Mucosa of stomach (tissue), 1 donor: ENCODE measurements at regions not wholly inside any gene's neighbourhood (a gene's known extent, or its start where the extent isn't known, plus 50 kb on each side); places are given as distances from the start of the nearest gene placed in this dataset.

Source experiments
- H3K27me3 ChIP-seq: one replicate; pipeline ENCODE4 v1.7.0; 2013; ENCODE audit warnings: mild to moderate bottlenecking, low read length; ENCODE audit not compliant: control insufficient read depth, insufficient read depth
- H3K36me3 ChIP-seq: one replicate; pipeline ENCODE4 v1.7.0; 2013; ENCODE audit warnings: low read length; ENCODE audit not compliant: control insufficient read depth, insufficient read depth
- H3K4me1 ChIP-seq: one replicate; pipeline ENCODE4 v1.7.0; 2013; ENCODE audit warnings: mild to moderate bottlenecking, low read length; ENCODE audit not compliant: control insufficient read depth, insufficient read depth
- H3K4me3 ChIP-seq: one replicate; pipeline ENCODE4 v1.7.0; 2013; ENCODE audit warnings: low read length
- H3K9ac ChIP-seq: one replicate; pipeline ENCODE4 v1.7.0; 2013; ENCODE audit warnings: mild to moderate bottlenecking, low read length, moderate library complexity
- H3K9me3 ChIP-seq: one replicate; pipeline ENCODE4 v1.7.0; 2013; ENCODE audit warnings: mild to moderate bottlenecking, low read length, moderate library complexity; ENCODE audit not compliant: control insufficient read depth
- donor health status: Pancreatic carcinoma.

- Histone ChIP-seq H3K4me1 (no peaks in the 10 kb centered on the region), H3K27me3 (no peaks in the 10 kb centered on the region), H3K36me3 (no peaks in the 10 kb centered on the region), H3K4me3 (no peak overlapping the region), H3K9me3 (no peaks in the 10 kb centered on the region), H3K9ac (no peak overlapping the region)
Observed at GRCh38 chr1:60899464-60899863, 182.9 kb upstream of the NFIA start.

GRCh38 chr1:60898987-60899386 lies 183.4 kb upstream of the NFIA start:
- Histone ChIP-seq H3K4me3 (no peak overlapping the region), H3K9ac (no peak overlapping the region), H3K36me3 (no peaks in the 10 kb centered on the region), H3K27me3 (no peaks in the 10 kb centered on the region), H3K4me1 (no peaks in the 10 kb centered on the region), H3K9me3 (no peaks in the 10 kb centered on the region)

GRCh38 chr1:60898413-60898812 lies 183.9 kb upstream of the NFIA start:
- no peak overlapping the region for H3K9ac ChIP-seq
- no peak overlapping the region for H3K4me3 ChIP-seq
- H3K9me3 ChIP-seq: no peaks in the 10 kb centered on the region
- no peaks in the 10 kb centered on the region for H3K4me1 ChIP-seq
- H3K36me3 ChIP-seq: no peaks in the 10 kb centered on the region
- H3K27me3 ChIP-seq: no peaks in the 10 kb centered on the region

- H3K9ac ChIP-seq: no peak overlapping the region
- no peaks in the 10 kb centered on the region for H3K4me1 ChIP-seq
- H3K4me3 ChIP-seq: no peak overlapping the region
Observed at GRCh38 chr1:60896701-60897363, 185.5 kb upstream of the NFIA start.

GRCh38 chr1:60895701-60896100 lies 186.7 kb upstream of the NFIA start:
- Histone ChIP-seq H3K27me3 (no peaks in the 10 kb centered on the region), H3K4me1 (no peaks in the 10 kb centered on the region), H3K9me3 (no peaks in the 10 kb centered on the region), H3K4me3 (no peak overlapping the region), H3K9ac (no peak overlapping the region), H3K36me3 (no peaks in the 10 kb centered on the region)

More at GRCh38 chr1:60896701-60897363, 185.5 kb upstream of the NFIA start:
- no peaks in the 10 kb centered on the region for H3K36me3 ChIP-seq
- H3K9me3 ChIP-seq: no peaks in the 10 kb centered on the region
- H3K27me3 ChIP-seq: no peaks in the 10 kb centered on the region

- H3K36me3 ChIP-seq: no peaks in the 10 kb centered on the region
- H3K4me1 ChIP-seq: no peaks in the 10 kb centered on the region
- H3K9me3 ChIP-seq: no peaks in the 10 kb centered on the region
- H3K4me3 ChIP-seq: no peak overlapping the region
- no peaks in the 10 kb centered on the region for H3K27me3 ChIP-seq
- no peak overlapping the region for H3K9ac ChIP-seq
Observed at GRCh38 chr1:60895252-60895651, 187.1 kb upstream of the NFIA start.

GRCh38 chr1:60894741-60895140 lies 187.6 kb upstream of the NFIA start:
- Histone ChIP-seq H3K4me1 (no peaks in the 10 kb centered on the region), H3K27me3 (no peaks in the 10 kb centered on the region), H3K9ac (no peak overlapping the region), H3K36me3 (no peaks in the 10 kb centered on the region), H3K9me3 (no peaks in the 10 kb centered on the region), H3K4me3 (no peak overlapping the region)

- H3K36me3 ChIP-seq: no peaks in the 10 kb centered on the region
- H3K9ac ChIP-seq: no peak overlapping the region
- no peaks in the 10 kb centered on the region for H3K4me1 ChIP-seq
- H3K9me3 ChIP-seq: no peaks in the 10 kb centered on the region
- no peak overlapping the region for H3K4me3 ChIP-seq
- H3K27me3 ChIP-seq: no peaks in the 10 kb centered on the region
Observed at GRCh38 chr1:60894130-60894529, 188.2 kb upstream of the NFIA start.

- H3K9ac ChIP-seq: no peak overlapping the region
- H3K36me3 ChIP-seq: no peaks in the 10 kb centered on the region
- H3K4me3 ChIP-seq: no peak overlapping the region
- H3K27me3 ChIP-seq: no peaks in the 10 kb centered on the region
- no peaks in the 10 kb centered on the region for H3K4me1 ChIP-seq
- H3K9me3 ChIP-seq: no peaks in the 10 kb centered on the region
Observed at GRCh38 chr1:60893136-60893930, 189.0 kb upstream of the NFIA start.

GRCh38 chr1:60891765-60892164 lies 190.6 kb upstream of the NFIA start:
- Histone ChIP-seq H3K4me1 (no peaks in the 10 kb centered on the region), H3K27me3 (no peaks in the 10 kb centered on the region), H3K36me3 (no peaks in the 10 kb centered on the region), H3K9ac (no peak overlapping the region), H3K4me3 (no peak overlapping the region), H3K9me3 (no peaks in the 10 kb centered on the region)

GRCh38 chr1:60891281-60891680 lies 191.1 kb upstream of the NFIA start:
- Histone ChIP-seq H3K9ac (no peak overlapping the region), H3K4me3 (no peak overlapping the region), H3K27me3 (no peaks in the 10 kb centered on the region), H3K9me3 (no peaks in the 10 kb centered on the region), H3K36me3 (no peaks in the 10 kb centered on the region), H3K4me1 (no peaks in the 10 kb centered on the region)

- Histone ChIP-seq H3K36me3 (no peaks in the 10 kb centered on the region), H3K9me3 (no peaks in the 10 kb centered on the region), H3K27me3 (no peaks in the 10 kb centered on the region), H3K9ac (no peak overlapping the region), H3K4me1 (no peaks in the 10 kb centered on the region), H3K4me3 (no peak overlapping the region)
Observed at GRCh38 chr1:60890664-60891063, 191.7 kb upstream of the NFIA start.
